Stimulated activated CD8-positive, alpha-beta memory T cell treated with anti-CD3 and anti-CD28 coated beads, Interleukin-15, amount 100 ng/mL, for 48 hours (primary cell): ENCODE measurements at regions not wholly inside any gene's neighbourhood (a gene's known extent, or its start where the extent isn't known, plus 50 kb on each side); places are given as distances from the start of the nearest gene placed in this dataset.
"Not testable (repeated sequence)": the region's sequence is repeated elsewhere in the genome, so short reads cannot be mapped to it uniquely, and the experiment has no call there.

Source experiments
- DNase-seq, 2 donors: peaks; one replicate each; pipeline ENCODE4 v3.0.0-alpha.2; 2020; ENCODE audit warnings: low read depth in 2 of 2

GRCh38 chr14:28242895-28243294 lies 523.7 kb upstream of the FOXG1 start:
- DNase-seq, result no peak

DNA sequence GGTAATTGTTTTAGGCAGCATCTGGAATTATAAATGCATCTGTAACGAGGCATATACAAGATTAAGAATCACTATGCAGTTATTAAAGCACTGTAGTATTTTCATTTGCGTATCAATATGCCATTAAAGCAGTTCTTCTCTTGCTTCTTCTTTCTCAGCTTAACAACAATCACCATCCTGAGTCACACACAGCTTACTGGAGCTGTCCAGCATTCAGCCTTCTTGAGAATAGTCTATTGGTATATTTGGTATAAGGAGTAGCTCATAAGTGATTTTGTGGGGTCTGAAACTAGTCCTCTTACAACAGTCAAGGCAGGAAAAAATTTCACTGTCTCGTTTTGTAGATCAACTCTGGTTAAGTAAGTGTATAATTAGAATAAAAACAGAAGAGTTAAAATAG lies 523.0 kb upstream of the FOXG1 start:
- no peak for DNase-seq

GRCh38 chr14:28245216-28245615 lies 521.4 kb upstream of the FOXG1 start:
- no peak for DNase-seq

DNA sequence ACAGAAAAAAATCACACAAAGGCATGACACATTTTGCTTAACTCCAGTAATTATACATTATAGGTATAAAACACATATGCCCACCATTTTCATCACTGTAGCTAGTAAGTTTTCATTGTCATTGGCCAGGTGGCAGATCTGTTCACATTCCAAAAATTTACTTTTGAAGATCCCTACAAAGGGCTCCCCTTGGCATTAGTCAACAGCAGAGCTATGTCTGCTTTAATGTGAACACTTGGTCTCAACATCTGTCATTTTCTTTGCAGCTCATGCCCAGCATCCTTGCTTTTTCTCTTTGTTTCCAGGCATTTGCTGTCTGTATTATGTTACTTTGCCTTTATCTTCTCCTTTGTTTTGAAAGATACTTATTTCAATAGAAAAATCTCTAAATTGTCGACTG lies 519.1 kb upstream of the FOXG1 start:
- no peak for DNase-seq

DNA sequence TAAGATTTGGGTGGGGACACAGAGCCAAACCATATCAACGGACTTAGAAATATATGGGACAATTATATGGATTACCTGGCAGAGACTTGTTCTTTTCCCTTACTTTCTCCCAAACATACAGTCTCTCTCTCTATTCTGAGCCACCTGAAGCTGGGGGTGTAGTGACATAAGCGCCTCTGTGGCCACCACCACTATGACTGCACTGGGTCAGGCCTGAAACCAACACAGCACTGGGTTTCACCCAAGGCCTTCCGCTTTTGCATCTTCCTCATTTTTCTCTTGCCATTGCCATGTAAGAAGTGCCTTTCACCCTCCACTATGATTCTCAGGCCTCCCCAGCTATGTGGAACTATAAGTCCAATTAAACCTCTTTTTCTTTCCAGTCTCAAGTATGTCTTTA lies 514.5 kb upstream of the FOXG1 start:
- not testable (repeated sequence) for DNase-seq

DNA sequence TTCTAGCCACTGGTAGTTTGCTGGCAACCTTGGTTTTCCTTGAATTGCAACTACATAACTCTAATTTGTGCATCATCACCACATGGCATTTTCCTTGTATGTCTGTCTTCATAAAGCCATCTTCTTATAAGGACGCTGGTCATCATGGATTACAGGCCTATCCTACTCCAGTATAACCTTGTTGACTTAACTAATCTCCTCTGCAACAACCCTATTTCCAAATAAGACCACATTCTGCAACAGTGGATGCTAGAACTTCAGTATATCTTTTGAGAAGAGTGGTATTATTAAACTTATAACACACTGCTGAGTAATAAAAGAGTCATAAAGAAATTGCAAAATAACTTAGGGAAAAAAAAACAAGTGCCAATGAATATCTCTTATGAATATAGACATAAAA lies 511.8 kb upstream of the FOXG1 start:
- DNase-seq, result no peak

DNA sequence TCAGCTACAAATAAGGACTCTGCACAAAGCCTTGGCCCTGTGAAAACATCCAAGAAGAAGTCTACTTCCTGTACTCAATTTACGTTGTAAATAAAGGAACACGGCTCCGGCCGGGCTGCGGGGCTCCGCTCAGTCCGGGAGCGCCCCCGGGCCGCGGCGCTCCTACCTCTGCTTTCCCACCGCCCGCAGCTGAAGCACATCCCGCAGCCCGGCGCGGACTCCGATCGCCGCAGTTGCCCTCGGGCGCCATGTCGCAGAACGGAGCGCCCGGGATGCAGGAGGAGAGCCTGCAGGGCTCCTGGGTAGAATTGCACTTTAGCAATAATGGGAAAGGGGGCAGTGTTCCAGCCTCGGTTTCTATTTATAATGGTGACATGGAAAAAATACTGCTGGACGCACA lies 502.3 kb upstream of the FOXG1 start:
- DNase-seq, result no peak

DNA sequence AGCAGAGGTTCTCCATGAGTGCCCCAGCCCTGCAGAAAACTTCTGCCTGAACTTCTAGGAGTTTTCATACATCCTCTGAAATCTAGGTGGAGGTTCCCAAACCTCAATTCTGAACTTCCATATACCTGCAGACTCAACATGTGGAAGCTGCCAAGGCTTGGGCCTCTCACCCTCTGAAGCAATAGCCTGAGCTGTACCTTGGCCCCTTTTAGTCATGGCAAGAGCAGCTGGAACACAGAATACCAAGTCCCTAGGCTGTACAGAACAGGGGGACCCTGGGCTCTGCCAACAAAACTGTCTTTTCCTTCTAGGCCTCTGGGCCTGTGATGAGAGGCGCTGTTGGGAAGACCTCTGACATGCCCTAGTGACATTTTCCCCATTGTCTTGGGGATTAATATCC lies 494.3 kb upstream of the FOXG1 start:
- DNase-seq, result no peak

DNA sequence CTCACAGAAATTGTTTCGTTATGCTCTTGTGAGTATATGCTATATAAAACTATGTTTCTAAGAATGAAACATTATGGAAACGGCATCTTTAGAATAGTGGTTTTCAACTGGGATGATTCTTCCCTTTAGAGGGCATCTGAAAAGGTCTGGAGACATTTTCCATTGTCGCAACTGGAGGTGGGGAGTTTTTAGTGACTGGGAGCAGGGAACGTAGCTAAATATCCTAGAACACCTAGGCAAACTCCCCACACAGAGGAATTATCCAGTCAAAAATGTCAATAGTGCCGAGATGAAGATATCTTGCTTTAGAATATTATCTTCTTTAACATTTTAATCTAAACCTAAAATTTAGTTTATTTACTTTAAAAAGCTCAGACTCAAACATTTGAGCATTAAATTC lies 486.1 kb upstream of the FOXG1 start:
- no peak for DNase-seq

GRCh38 chr14:28280997-28281598 lies 485.5 kb upstream of the FOXG1 start:
- DNase-seq, result no peak

DNA sequence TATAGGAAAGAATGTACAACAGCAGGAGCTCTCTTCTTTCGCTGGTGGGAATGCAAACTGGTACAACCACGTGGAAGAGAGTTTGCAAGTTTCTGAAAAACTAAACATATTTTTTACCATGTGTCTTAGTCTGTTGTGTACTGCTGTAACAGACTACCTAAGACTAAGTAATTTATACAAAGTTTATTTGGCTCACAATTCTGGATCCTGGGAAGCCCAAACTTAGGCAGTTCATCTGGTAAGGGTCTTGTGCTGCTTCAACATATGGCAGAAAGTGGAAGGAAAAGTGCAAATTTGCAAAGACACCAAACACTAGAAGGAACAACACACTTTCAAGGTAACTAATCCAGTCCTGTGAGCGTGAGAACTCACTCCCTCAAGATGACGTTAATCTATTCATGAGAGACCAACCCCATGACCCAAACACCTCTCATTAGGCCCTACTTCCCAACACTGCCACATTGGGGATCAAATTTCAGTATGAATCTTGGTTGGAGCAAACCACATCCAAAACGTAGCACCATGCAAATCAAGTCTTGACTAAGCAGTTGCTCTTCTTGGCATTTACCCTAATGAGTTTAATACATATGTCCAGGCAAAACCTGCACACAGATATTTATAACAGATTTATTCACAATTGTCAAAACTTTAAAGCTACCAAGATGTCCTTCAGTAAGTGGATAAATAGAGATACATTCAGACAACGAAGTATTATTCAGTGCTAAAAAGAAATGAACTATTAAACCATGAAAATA lies 481.9 kb upstream of the FOXG1 start:
- DNase-seq, result no peak

DNA sequence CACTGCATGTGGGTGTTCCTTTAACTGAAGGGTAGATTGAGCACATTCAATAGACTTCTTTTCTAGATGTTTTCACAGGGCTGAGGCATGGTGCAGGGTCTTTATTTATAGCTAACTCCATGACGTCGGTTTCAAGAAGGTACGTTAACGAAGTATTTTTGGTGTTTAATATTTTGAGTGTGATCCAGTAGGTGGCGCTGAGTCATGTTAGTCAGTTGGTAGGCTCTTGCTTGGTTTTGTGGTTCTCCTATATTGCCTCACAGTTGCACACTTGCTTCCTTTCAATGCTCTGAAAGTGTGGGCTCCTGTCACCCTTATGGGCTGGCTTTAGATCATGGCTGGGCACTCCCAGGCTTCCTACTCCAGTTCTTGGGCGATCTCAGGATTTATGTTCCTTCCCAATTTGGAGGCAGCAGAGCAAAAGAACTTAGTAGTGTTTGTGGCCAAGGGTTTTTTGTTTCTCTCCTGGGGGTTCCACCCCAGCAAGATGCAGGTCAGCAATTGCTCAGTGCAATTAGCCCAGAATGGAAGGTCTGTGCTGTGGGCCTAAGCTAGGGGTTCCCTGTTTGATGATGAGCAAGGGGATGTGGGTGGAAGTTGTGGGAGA lies 471.6 kb upstream of the FOXG1 start:
- DNase-seq, result no peak

GRCh38 chr14:28297559-28297958 lies 469.0 kb upstream of the FOXG1 start:
- no peak for DNase-seq

DNA sequence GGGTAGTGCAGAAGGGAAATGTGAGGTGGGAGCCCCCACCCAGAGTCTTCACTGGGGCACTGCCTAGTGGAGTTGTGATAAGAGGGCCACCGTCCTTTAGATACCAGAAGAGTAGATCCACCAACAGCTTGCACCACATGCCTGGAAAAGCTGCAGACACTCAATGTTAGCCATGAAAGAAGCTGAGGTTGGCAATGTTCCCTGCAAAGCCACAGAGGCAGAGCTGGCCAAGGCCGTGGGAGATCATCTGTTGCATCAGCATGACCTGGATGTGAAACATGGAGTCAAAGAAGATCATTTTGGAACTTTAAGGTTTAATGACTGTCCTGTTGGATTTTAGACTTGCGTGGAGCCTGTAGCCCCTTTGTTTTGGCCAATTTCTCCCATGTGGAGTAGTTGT lies 468.4 kb upstream of the FOXG1 start:
- DNase-seq, result no peak

- no peak for DNase-seq
Observed at GRCh38 chr14:28299227-28299626, 467.4 kb upstream of the FOXG1 start.

DNA sequence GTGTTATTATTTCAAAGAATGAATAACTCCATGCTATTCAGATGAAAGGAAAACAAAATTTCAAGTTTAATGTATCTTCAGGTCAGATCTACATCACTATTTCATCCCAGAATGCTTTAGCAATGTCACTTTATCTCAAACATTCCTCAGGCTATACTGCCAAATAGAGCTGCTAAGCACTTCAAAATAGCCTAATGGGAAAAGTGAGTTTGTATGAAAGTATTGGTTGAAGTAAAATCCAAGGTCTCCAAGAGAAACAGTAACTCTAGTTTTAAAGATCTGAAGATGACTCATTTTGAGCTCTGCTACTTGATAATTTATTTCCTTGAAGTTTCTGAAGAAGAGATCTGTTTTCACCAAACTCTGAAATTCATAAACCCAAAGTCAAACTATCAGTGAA lies 466.2 kb upstream of the FOXG1 start:
- no peak for DNase-seq

DNA sequence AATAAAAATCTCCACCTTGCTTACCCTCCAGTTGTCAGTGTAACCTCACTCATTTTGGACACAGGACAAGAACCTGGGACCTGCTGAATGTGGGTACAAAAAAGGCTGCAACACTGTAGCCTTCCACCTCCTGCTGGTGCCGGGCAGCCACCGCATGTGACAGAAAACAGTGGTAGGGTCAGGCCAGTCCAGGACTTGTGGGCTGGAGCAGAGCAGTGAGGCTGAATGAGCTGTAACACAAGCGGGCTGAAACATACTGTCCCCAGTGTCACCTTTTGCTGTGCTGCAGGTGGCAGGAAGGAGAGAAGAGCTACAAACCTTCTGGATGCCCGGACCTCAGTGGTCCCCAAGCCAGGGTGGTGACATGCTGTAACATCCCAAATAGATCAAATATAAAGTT lies 465.4 kb upstream of the FOXG1 start:
- no peak for DNase-seq

DNA sequence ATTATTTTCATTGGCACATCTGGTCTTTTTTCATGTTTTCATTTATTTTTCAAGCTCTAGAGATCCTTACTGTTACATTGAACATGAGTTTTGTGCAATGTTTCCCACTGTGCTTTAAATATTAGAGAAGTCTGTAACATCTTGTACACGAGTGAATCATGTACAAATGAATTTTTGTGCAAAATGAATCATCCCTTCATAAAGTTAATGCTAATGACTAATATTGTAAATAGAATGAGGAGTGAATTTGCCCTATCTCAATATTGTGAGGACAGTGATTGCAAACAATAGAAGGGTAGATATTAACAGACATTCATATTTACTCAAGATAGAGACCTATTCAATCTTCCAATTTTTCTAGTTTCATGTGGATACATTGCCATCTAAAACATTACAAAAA lies 463.3 kb upstream of the FOXG1 start:
- DNase-seq, result no peak

DNA sequence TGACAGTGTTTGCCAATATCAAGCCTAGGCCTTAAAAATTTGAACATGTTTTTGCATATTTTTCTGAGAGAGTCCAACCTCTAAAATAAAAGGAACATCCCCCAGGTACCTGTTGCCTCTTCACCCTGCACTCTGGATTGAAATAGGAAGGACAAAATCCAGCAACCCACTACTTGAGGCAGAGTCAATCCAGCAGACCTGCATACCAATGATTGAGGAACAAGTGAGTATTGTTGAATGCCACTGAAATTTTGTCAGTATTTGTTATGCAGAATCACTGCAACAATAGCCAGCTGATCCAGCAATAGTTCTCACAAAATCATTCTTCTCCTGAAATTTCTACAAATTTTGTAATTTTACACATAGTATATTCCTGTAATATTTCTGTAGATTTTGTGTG lies 460.6 kb upstream of the FOXG1 start:
- DNase-seq, result no peak

DNA sequence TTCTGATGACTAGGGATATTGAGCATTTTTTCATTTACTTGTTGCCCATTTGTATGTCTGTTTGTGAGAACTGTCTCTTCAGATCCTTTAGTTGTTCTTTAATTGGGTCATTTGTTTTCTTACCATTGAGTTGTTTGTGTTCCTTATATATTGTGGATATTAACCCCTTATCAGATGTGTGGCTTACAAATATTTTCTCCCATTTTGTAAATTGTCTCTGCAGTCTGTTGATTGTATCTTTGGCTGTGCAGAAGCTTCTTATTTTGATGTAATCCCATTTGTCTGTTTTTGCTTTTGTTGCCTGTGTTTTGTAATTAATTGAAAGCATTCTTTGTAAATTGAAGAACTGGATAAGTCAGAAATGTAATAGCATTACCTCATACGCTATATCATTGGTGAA lies 459.1 kb upstream of the FOXG1 start:
- DNase-seq, result no peak

GRCh38 chr14:28308734-28309133 lies 457.9 kb upstream of the FOXG1 start:
- no peak for DNase-seq

DNA sequence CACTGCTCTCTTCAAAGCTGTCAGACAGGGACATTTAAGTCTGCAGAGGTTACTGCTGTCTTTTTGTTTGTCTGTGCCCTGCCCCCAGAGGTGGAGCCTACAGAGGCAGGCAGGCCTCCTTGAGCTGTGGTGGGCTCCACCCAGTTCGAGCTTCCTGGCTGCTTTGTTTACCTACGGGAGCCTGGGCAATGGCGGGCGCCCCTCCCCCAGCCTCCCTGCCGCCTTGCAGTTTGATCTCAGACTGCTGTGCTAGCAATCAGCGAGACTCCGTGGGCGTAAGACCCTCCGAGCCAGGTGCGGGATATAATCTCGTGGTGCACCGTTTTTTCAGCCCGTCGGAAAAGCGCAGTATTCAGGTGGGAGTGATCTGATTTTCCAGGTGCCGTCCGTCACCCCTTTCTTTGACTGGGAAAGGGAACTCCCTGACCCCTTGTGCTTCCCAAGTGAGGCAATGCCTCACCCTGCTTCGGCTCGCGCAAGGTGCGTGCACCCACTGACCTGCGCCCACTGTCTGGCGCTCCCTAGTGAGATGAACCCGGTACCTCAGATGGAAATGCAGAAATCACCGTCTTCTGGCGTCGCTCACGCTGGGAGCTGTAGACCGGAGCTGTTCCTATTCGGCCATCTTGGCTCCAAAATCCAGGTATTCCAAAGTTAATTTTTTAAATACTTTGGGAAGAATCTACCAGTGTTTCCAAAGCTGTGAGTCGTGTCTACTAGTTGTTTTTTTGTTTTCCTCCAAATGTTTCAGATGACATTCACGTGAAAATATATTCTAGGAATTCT lies 448.5 kb upstream of the FOXG1 start:
- DNase-seq, result not testable (repeated sequence)
